ENCODE measurements at regions not wholly inside any gene's neighbourhood (a gene's known extent, or its start where the extent isn't known, plus 50 kb on each side); places are given as distances from the start of the nearest gene placed in this dataset.

DNA sequence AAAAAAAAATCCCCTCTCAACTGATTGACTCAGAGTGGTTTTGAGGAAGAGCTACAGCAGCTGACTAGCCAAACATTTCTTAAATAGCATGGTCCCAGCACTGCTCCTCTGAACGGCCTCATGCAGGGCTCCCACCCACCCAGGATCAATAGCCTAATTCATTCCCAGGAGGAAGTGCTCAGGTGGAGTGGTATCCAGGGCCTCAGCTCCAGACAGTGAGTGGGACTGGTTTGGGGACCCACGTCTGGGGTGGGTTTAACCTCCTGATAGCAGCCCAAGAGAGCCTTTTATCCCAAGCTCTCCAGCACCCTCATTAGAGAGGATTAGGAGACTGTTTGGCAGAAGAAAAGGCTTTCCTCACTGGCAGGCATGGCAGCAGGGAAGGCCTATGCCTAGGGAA is 68.5 kb upstream of the CDH5 start:
- TF ChIP-seq POLR2AphosphoS5 (IDR thresholded peaks at IDR 0.05; ENCODE audit: insufficient read depth in 1 of 2, low read depth in 1 of 2) (no peak), POLR2A (IDR thresholded peaks at IDR 0.05) (no peak)
